Trophoblast cell (in vitro differentiated cells and primary cell): ENCODE measurements at regions not wholly inside any gene's neighbourhood (a gene's known extent, or its start where the extent isn't known, plus 50 kb on each side); places are given as distances from the start of the nearest gene placed in this dataset.
A peak's percentile ranks its signal among the peaks of the same experiment; 100 is the strongest.

ENCODE experiments used
- DNase-seq, 2 donors: peaks; one replicate each; pipeline ENCODE4 v3.0.0-alpha.2; 2016
- H2AFZ ChIP-seq: 2 replicates; pipeline ENCODE4 v1.6.1; 2013; ENCODE audit warnings: low read length, moderate library complexity, mild to moderate bottlenecking; ENCODE audit not compliant: insufficient read depth, poor library complexity
- H2AK5ac ChIP-seq: 2 replicates; pipeline ENCODE4 v1.6.1; 2013; ENCODE audit warnings: mild to moderate bottlenecking, low read length
- H2BK120ac ChIP-seq: 2 replicates; pipeline ENCODE4 v1.6.1; 2013; ENCODE audit warnings: low read length, mild to moderate bottlenecking, moderate library complexity; ENCODE audit not compliant: insufficient read depth, poor library complexity
- H2BK12ac ChIP-seq: 2 replicates; pipeline ENCODE4 v1.6.1; 2013; ENCODE audit warnings: mild to moderate bottlenecking, low read length, moderate library complexity
- H2BK5ac ChIP-seq: 2 replicates; pipeline ENCODE4 v1.6.1; 2013; ENCODE audit warnings: low read length, low read depth, moderate library complexity, mild to moderate bottlenecking; ENCODE audit not compliant: poor library complexity
- H3K14ac ChIP-seq: 2 replicates; pipeline ENCODE4 v1.6.1; 2013; ENCODE audit warnings: mild to moderate bottlenecking, low read length
- H3K18ac ChIP-seq: 2 replicates; pipeline ENCODE4 v1.6.1; 2013; ENCODE audit warnings: mild to moderate bottlenecking, low read length
- H3K23ac ChIP-seq: 2 replicates; pipeline ENCODE4 v1.6.1; 2013; ENCODE audit warnings: low read length
- H3K27ac ChIP-seq: 2 replicates; pipeline ENCODE4 v1.5.1; 2013; ENCODE audit warnings: low read depth, mild to moderate bottlenecking, inconsistent platforms, low read length, moderate library complexity
- H3K27me3 ChIP-seq: 2 replicates; pipeline ENCODE4 v1.6.1; 2013; ENCODE audit warnings: inconsistent platforms, mild to moderate bottlenecking, low read length, moderate library complexity; ENCODE audit not compliant: insufficient read depth
- H3K36me3 ChIP-seq, 2 experiments: 1 replicate in 1 of 2; 2 replicates in 1 of 2; pipeline ENCODE4 v1.6.1; 2013; ENCODE audit warnings: low read length in 2 of 2, mild to moderate bottlenecking in 2 of 2, moderate library complexity in 1 of 2; ENCODE audit not compliant: insufficient read depth in 2 of 2, control insufficient read depth in 1 of 2
- H3K4ac ChIP-seq: 2 replicates; pipeline ENCODE4 v1.6.1; 2013; ENCODE audit warnings: low read depth, mild to moderate bottlenecking, low read length, moderate library complexity
- H3K4me1 ChIP-seq, 2 experiments: 1 replicate in 1 of 2; 2 replicates in 1 of 2; pipeline ENCODE4 v1.6.1; 2013; ENCODE audit warnings: low read length in 2 of 2, mild to moderate bottlenecking in 2 of 2, moderate library complexity in 1 of 2; ENCODE audit not compliant: insufficient read depth in 2 of 2, control insufficient read depth in 1 of 2
- H3K4me2 ChIP-seq: 2 replicates; pipeline ENCODE4 v1.6.1; 2013; ENCODE audit warnings: inconsistent platforms, mild to moderate bottlenecking, low read length, moderate library complexity
- H3K4me3 ChIP-seq: 2 replicates; pipeline ENCODE4 v1.5.1; 2013; ENCODE audit warnings: mild to moderate bottlenecking, low read depth, low read length, inconsistent platforms
- H3K79me1 ChIP-seq: one replicate; pipeline ENCODE4 v1.6.1; 2013; ENCODE audit warnings: low read length
- H3K79me2 ChIP-seq: 2 replicates; pipeline ENCODE4 v1.6.1; 2013; ENCODE audit warnings: low read length, mild to moderate bottlenecking; ENCODE audit not compliant: control insufficient read depth, insufficient read depth, poor library complexity
- H3K9ac ChIP-seq: 2 replicates; pipeline ENCODE4 v1.6.1; 2013; ENCODE audit warnings: mild to moderate bottlenecking, low read length
- H3K9me3 ChIP-seq: 2 replicates; pipeline ENCODE4 v1.6.1; 2013; ENCODE audit warnings: low read depth, mild to moderate bottlenecking, control low read depth, inconsistent platforms, low read length; ENCODE audit not compliant: insufficient read depth
- H4K12ac ChIP-seq: 2 replicates; pipeline ENCODE4 v1.6.1; 2013; ENCODE audit warnings: low read depth, mild to moderate bottlenecking, low read length, moderate library complexity
- H4K8ac ChIP-seq: 2 replicates; pipeline ENCODE4 v1.6.1; 2013; ENCODE audit warnings: low read depth, mild to moderate bottlenecking, low read length, moderate library complexity
- H4K91ac ChIP-seq: one replicate; pipeline ENCODE4 v1.6.1; 2013; ENCODE audit warnings: low read depth, mild to moderate bottlenecking, low read length, moderate library complexity
- WGBS: extraction: QIAGEN DNeasy Blood & Tissue Kit; methylation state at CpG from one replicate; pipeline ENCODE4 v1.1.7; 2013; ENCODE audit warnings: missing lambda C conversion rate; ENCODE audit not compliant: insufficient read length, insufficient coverage; ENCODE audit errors: extremely low coverage; 5-methylcytosine and 5-hydroxymethylcytosine counted together

GRCh38 chr5:5710471-5710870, 288.0 kb downstream of the ICE1 start:
- Histone ChIP-seq H4K91ac (no peak overlapping the region), H2BK12ac (no peak overlapping the region), H2BK5ac (no peak overlapping the region), H4K12ac (no peak overlapping the region), H3K4me2 (no peak overlapping the region), H3K9me3 (peaks cover 4% of the 10 kb centered on the region), H4K8ac (no peak overlapping the region), H3K4me3 (no peak overlapping the region), H3K79me1 (no peaks in the 10 kb centered on the region), H2AK5ac (no peak overlapping the region), H2BK120ac (no peak overlapping the region), H3K27ac (no peak overlapping the region), H3K18ac (no peak overlapping the region), H3K27me3 (peaks cover 3% of the 10 kb centered on the region), H3K14ac (no peak overlapping the region), H3K4ac (no peak overlapping the region), H3K79me2 (no peaks in the 10 kb centered on the region), H3K4me1 (no peaks in the 10 kb centered on the region), H2AFZ (peak overlapping the region; percentile 26), H3K36me3 (no peaks in the 10 kb centered on the region), H3K9ac (no peak overlapping the region), H3K23ac (no peak overlapping the region)
- WGBS: no CpG with 5 or more reads among the region's 8 CpGs
- no peak for DNase-seq

DNA sequence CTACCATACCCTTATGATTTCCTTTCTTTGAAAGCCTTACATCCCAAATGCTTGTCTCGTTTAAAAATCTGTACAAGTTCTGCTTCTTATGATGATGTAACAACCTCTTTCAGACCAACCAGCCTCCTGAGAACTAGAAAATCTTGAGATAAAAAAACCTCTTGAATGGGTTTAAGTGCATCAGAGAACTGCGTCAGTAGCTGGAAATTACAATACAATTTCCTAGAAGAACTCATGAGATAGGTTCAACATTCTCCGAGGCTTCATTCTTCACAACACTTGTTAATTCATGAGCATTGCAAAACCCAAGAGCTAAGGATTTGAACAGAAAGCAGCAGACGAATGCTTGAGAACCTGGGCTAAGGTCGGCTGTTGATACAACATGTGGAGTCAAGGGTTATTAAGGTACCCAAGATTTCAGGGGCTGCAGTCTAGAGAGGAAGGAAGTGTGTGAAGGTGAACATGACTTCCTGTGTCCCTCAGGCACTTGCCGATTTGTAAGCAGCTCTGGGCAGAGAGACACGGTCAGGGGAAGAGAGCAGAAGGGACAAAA, 286.0 kb downstream of the ICE1 start:
- DNase-seq: no peak
- H3K9ac ChIP-seq: no peak overlapping the region
- H3K4me3 ChIP-seq: no peak overlapping the region
- H3K4me2 ChIP-seq: no peak overlapping the region
- no peaks in the 10 kb centered on the region for H3K79me1 ChIP-seq
- no CpG with 5 or more reads among the region's 7 CpGs for WGBS
- H2BK5ac ChIP-seq: no peak overlapping the region
- H2AFZ ChIP-seq: no peak overlapping the region
- H4K8ac ChIP-seq: no peak overlapping the region
- no peak overlapping the region for H3K18ac ChIP-seq
- H3K14ac ChIP-seq: no peak overlapping the region
- no peaks in the 10 kb centered on the region for H3K4me1 ChIP-seq
- H3K27ac ChIP-seq: no peak overlapping the region
- H3K27me3 ChIP-seq: peaks cover 3% of the 10 kb centered on the region
- H4K91ac ChIP-seq: no peak overlapping the region
- no peak overlapping the region for H4K12ac ChIP-seq
- H3K79me2 ChIP-seq: no peaks in the 10 kb centered on the region
- H3K9me3 ChIP-seq: peaks cover 3% of the 10 kb centered on the region
- no peak overlapping the region for H2BK12ac ChIP-seq
- H3K23ac ChIP-seq: no peak overlapping the region
- H2BK120ac ChIP-seq: no peak overlapping the region
- H3K36me3 ChIP-seq: no peaks in the 10 kb centered on the region
- no peak overlapping the region for H2AK5ac ChIP-seq
- H3K4ac ChIP-seq: no peak overlapping the region

DNA sequence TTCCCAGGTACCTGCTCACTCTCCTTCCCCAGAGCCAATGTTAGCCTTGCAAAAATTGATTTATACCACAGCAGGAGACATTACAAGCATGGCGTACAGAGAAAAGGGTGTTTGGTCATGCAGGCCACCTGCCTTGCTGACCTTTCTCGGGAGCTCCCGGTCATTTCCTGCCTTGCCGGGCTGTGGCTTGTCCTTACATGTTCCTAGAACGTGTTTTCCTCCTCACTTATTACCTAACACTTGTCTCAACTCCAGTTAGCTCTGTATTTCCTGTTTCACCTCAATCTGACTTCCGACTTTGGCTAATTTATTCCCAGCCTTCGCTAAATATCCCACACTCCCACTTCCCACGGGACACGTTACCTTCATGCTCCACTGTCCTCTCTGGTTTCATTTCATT, 282.5 kb downstream of the ICE1 start:
- H3K27ac ChIP-seq: no peak overlapping the region
- no peak for DNase-seq
- H4K91ac ChIP-seq: no peak overlapping the region
- WGBS: no CpG with 5 or more reads among the region's 9 CpGs
- no peaks in the 10 kb centered on the region for H3K79me2 ChIP-seq
- no peak overlapping the region for H4K12ac ChIP-seq
- no peak overlapping the region for H2BK120ac ChIP-seq
- no peak overlapping the region for H3K4ac ChIP-seq
- H2AFZ ChIP-seq: peak overlapping the region; percentile 10
- H3K4me3 ChIP-seq: no peak overlapping the region
- no peaks in the 10 kb centered on the region for H3K36me3 ChIP-seq
- no peak overlapping the region for H3K14ac ChIP-seq
- H3K9ac ChIP-seq: no peak overlapping the region
- H2AK5ac ChIP-seq: no peak overlapping the region
- H2BK12ac ChIP-seq: no peak overlapping the region
- no peaks in the 10 kb centered on the region for H3K27me3 ChIP-seq
- H3K18ac ChIP-seq: no peak overlapping the region
- H2BK5ac ChIP-seq: no peak overlapping the region
- no peak overlapping the region for H3K23ac ChIP-seq
- no peaks in the 10 kb centered on the region for H3K9me3 ChIP-seq
- no peak overlapping the region for H3K4me2 ChIP-seq
- no peaks in the 10 kb centered on the region for H3K4me1 ChIP-seq
- no peak overlapping the region for H4K8ac ChIP-seq
- no peaks in the 10 kb centered on the region for H3K79me1 ChIP-seq

DNA sequence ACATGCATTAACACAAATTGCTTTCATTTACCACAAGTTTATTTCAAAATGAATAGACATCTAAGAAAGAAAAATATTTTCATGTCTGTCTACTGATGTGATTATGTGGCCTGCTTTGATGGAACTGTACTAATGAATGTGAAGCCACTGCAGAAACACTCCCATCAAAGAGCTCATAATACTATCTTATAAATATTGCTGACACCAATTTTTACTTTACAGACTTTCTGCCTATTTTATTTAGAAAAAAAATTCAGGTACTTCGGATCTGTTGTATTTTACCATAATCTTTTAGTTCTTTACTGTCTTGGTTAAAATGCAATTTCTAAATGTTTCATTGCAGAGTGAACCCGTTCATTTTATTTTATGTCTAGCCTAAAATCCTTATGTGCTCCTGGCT, 281.9 kb downstream of the ICE1 start:
- Histone ChIP-seq H4K91ac (no peak overlapping the region), H3K23ac (no peak overlapping the region), H3K27ac (no peak overlapping the region), H3K79me1 (no peaks in the 10 kb centered on the region), H2AK5ac (no peak overlapping the region), H3K4me2 (no peak overlapping the region), H3K14ac (no peak overlapping the region), H2AFZ (no peak overlapping the region), H4K12ac (no peak overlapping the region), H3K4me3 (no peak overlapping the region), H3K9ac (no peak overlapping the region), H3K4me1 (no peaks in the 10 kb centered on the region), H3K9me3 (no peaks in the 10 kb centered on the region), H3K36me3 (no peaks in the 10 kb centered on the region), H3K18ac (no peak overlapping the region), H3K4ac (no peak overlapping the region), H2BK120ac (no peak overlapping the region), H2BK12ac (no peak overlapping the region), H3K27me3 (no peaks in the 10 kb centered on the region), H4K8ac (no peak overlapping the region), H2BK5ac (no peak overlapping the region), H3K79me2 (no peaks in the 10 kb centered on the region)
- no peak for DNase-seq
- WGBS: no CpG with 5 or more reads among the region's 2 CpGs
